Tibial nerve (tissue), 4 donors: ENCODE measurements at regions not wholly inside any gene's neighbourhood (a gene's known extent, or its start where the extent isn't known, plus 50 kb on each side); places are given as distances from the start of the nearest gene placed in this dataset.
"Not testable (repeated sequence)": the region's sequence is repeated elsewhere in the genome, so short reads cannot be mapped to it uniquely, and the experiment has no call there.

Experiments used
- DNase-seq, 2 donors: peaks; one replicate each; pipeline ENCODE4 v3.0.0-alpha.2; 2019; ENCODE audit warnings: low spot score in 2 of 2
- H3K27ac ChIP-seq, 4 donors: fragments of 200-600 bp; sonication (generic) in 3 of 4; one replicate each; pipeline ENCODE4 v1.5.1; 2017 to 2019; ENCODE audit warnings: mild to moderate bottlenecking in 1 of 4
- H3K27me3 ChIP-seq, 2 donors: fragments of 200-600 bp; sonication (generic) in 1 of 2; one replicate each; pipeline versions ENCODE4 v1.5.1 to v1.6.0; 2017 to 2019
- H3K36me3 ChIP-seq, 3 donors: fragments of 200-600 bp; sonication (generic); one replicate each; pipeline ENCODE4 v1.5.1; 2018 to 2019
- H3K4me1 ChIP-seq, 4 donors: fragments of 200-600 bp; sonication (generic) in 3 of 4; one replicate each; pipeline ENCODE4 v1.5.1; 2017 to 2019
- H3K4me3 ChIP-seq, 4 donors: fragments of 200-600 bp; sonication (generic) in 3 of 4; one replicate each; pipeline ENCODE4 v1.5.1; 2017 to 2019; ENCODE audit warnings: mild to moderate bottlenecking in 1 of 4, moderate library complexity in 1 of 4
- H3K9me3 ChIP-seq, 4 donors: fragments of 200-600 bp; sonication (generic) in 3 of 4; one replicate each; pipeline ENCODE4 v1.5.1; 2017 to 2019
- CTCF ChIP-seq, 5 experiments: fragments of 200-600 bp in 3 of 5; fragments of 450-650 bp in 2 of 5; sonication (generic) in 3 of 5; IDR thresholded peaks; one replicate each; pipeline ENCODE4 v1.5.1; 2016 to 2019; ENCODE audit warnings: antibody characterized with exemption in 5 of 5, mild to moderate bottlenecking in 3 of 5, moderate library complexity in 2 of 5
- EP300 ChIP-seq, 2 donors: sonication (generic); formaldehyde crosslinking; IDR thresholded peaks; one replicate each; pipeline ENCODE4 v1.6.1; 2017; ENCODE audit warnings: antibody characterized with exemption in 2 of 2, mild to moderate bottlenecking in 1 of 2
- POLR2A ChIP-seq, 2 donors: fragments of 450-650 bp; IDR thresholded peaks; one replicate each; pipeline ENCODE4 v1.6.1; 2017; ENCODE audit warnings: antibody characterized with exemption in 2 of 2, mild to moderate bottlenecking in 2 of 2, moderate library complexity in 2 of 2
- WGBS, 2 donors: methylation state at CpG; one replicate each; pipeline ENCODE4 v1.1.5; 2018; 5-methylcytosine and 5-hydroxymethylcytosine counted together

GRCh38 chr18:27312153-27312552, 127.0 kb upstream of the CHST9 start:
- DNase-seq, result no peak
- Histone ChIP-seq H3K36me3 (no peaks in the 10 kb centered on the region), H3K4me3 (no peak overlapping the region), H3K27ac (no peak overlapping the region), H3K4me1 (peaks cover 0 to 6% (median 0%) of the 10 kb centered on the region in 4 donors), H3K9me3 (no peaks in the 10 kb centered on the region), H3K27me3 (no peaks in the 10 kb centered on the region)
- WGBS, 2 donors, result 78 to 84% methylated on average over 1 of the region's 1 CpG
- TF ChIP-seq EP300 (IDR thresholded peaks at IDR 0.05) (no peak), POLR2A (IDR thresholded peaks at IDR 0.05) (no peak), CTCF (IDR thresholded peaks at IDR 0.05) (no peak)

DNA sequence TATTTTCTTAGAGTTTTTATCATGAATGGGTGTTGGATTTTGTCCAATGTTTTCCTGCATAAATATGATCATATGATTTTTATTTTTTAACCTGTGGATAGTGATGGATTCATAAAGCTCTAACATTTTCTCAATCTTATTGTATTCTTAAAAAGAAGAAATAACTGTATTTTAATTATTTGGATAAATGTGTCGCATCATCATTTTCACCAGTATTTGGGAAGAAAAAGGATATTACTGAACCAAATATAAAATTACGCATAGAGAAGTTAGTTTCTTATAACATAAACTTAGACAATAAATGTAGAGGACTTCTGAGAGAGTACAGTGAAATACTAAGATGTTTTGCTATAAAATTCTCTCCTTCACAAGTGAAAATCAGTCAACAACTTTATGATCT, 126.0 kb upstream of the CHST9 start:
- Histone ChIP-seq H3K4me3 (no peak overlapping the region), H3K27me3 (no peaks in the 10 kb centered on the region), H3K4me1 (peaks cover 0 to 6% (median 0%) of the 10 kb centered on the region in 4 donors), H3K36me3 (no peaks in the 10 kb centered on the region), H3K27ac (no peak overlapping the region), H3K9me3 (no peaks in the 10 kb centered on the region)
- DNase-seq, result no peak
- WGBS, 2 donors, result 95 to 96% methylated on average over 2 of the region's 2 CpGs
- no peak for TF ChIP-seq POLR2A (IDR thresholded peaks at IDR 0.05)

DNA sequence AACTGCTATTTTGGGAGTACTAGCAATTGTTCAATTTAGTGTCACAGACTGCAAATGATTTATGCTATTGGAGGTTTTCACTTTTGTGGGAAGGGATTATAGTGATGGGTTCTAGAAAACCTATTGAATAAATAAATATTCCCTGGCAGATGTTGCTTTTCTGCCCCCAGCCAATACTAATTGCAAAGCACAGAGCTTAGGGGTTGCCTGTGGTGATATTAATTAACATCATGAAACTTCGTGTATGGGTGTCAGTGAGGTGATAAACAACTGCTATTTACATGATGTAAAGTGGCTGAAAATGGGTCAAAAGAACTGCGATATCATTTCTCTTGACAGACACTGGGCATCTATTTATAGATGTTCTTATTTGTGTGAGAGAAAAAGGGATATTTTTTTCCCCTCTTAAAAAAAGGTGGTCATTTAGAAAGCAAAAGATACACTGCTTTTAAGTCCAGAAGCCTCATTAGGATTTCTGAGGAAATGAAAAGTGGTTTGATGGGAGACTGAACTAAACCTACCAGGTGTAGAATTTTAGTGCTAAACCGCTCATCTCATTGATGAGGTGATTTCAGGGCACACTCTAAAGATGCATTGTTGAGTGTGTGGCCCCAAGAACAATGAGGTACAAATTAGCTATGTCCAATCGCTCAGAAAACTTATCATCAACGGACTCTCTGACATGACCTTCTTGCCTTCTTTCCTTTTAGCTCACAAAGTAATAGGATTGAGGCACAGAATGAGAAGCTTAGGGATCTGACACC, 116.7 kb upstream of the CHST9 start:
- Histone ChIP-seq H3K4me3 (no peak overlapping the region), H3K4me1 (no peaks in the 10 kb centered on the region), H3K9me3 (no peaks in the 10 kb centered on the region), H3K36me3 (no peaks in the 10 kb centered on the region), H3K27ac (no peak overlapping the region), H3K27me3 (no peaks in the 10 kb centered on the region)
- no peak for DNase-seq
- WGBS, 2 donors, result 46 to 55% methylated on average over 5 of the region's 5 CpGs
- TF ChIP-seq EP300 (IDR thresholded peaks at IDR 0.05), result no peak
- TF ChIP-seq CTCF (IDR thresholded peaks at IDR 0.05), result no peak
- no peak for TF ChIP-seq POLR2A (IDR thresholded peaks at IDR 0.05)

GRCh38 chr18:27298214-27298804, 113.2 kb upstream of the CHST9 start:
- H3K27me3 ChIP-seq, result no peaks in the 10 kb centered on the region
- no peaks in the 10 kb centered on the region for H3K36me3 ChIP-seq
- no peaks in the 10 kb centered on the region for H3K4me1 ChIP-seq
- DNase-seq, result no peak
- TF ChIP-seq CTCF (IDR thresholded peaks at IDR 0.05) (peak in 2 of 5 experiments; percentile 10 to 34), POLR2A (IDR thresholded peaks at IDR 0.05) (no peak), EP300 (IDR thresholded peaks at IDR 0.05) (no peak)
- no peaks in the 10 kb centered on the region for H3K9me3 ChIP-seq
- H3K27ac ChIP-seq, result no peak overlapping the region
- WGBS, 2 donors, result 47 to 54% methylated on average over 4 of the region's 4 CpGs
- H3K4me3 ChIP-seq, result no peak overlapping the region

DNA sequence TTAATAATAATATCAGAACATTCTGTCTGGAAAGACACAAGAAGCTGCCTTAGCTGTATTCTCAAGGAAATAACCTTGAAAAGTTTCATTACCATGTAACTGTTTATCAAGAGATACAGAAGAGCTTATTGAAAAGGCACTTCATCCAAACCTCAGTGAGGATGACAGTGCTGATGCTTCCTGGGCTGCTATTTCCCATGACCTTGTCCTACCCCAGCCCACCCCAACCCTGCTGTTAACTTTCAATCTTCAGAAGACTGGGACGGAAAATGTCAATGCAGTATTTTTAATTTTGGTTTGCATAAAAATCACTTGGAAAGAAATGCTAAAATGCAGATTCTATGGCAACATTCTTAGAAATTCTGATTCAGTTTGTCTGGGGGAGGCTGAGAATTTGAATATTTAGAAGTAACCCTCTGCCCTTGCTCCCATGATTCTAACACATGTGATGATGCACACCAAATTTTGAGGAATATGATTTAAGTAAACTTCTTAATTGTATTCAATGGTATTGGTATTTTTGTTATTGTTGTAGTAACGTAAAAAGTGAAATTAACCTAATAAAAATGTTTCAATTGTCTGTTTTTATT, 101.0 kb upstream of the CHST9 start:
- DNase-seq, H3K27ac ChIP-seq, H3K27me3 ChIP-seq, H3K9me3 ChIP-seq, H3K36me3 ChIP-seq, H3K4me3 ChIP-seq, H3K4me1 ChIP-seq: not testable (repeated sequence)
- WGBS, 2 donors, result 56 to 70% methylated on average over 2 of the region's 2 CpGs

- WGBS, 2 donors, result 79 to 82% methylated on average over 3 of the region's 3 CpGs
- no peak for DNase-seq
- TF ChIP-seq POLR2A (IDR thresholded peaks at IDR 0.05) (no peak), CTCF (IDR thresholded peaks at IDR 0.05) (no peak), EP300 (IDR thresholded peaks at IDR 0.05) (no peak)
- H3K27ac ChIP-seq, result no peak overlapping the region
- H3K4me1 ChIP-seq, result no peaks in the 10 kb centered on the region
- no peaks in the 10 kb centered on the region for H3K9me3 ChIP-seq
- H3K27me3 ChIP-seq, result no peaks in the 10 kb centered on the region
- H3K36me3 ChIP-seq, result no peaks in the 10 kb centered on the region
- no peak overlapping the region for H3K4me3 ChIP-seq
These were observed 93.0 kb upstream of the CHST9 start for GRCh38 chr18:27278131-27278530.
